NOMO-1 (cell line): ENCODE measurements at regions not wholly inside any gene's neighbourhood (a gene's known extent, or its start where the extent isn't known, plus 50 kb on each side); places are given as distances from the start of the nearest gene placed in this dataset.

Experiments
- DNase-seq, 2 experiments: peaks; one replicate each; lab custom pipeline; 2025; ENCODE audit not compliant: unreplicated experiment in 2 of 2; lab: John Stamatoyannopoulos, UW

- no peak for DNase-seq
Measured at GRCh38 chr6:113110211-113110610, 746.9 kb upstream of the MARCKS start.

GRCh38 chr6:113111550-113111949 is 745.6 kb upstream of the MARCKS start:
- DNase-seq, result no peak

GRCh38 chr6:113112086-113112485 is 745.1 kb upstream of the MARCKS start:
- DNase-seq, result no peak

GRCh38 chr6:113115196-113115595 is 741.9 kb upstream of the MARCKS start:
- DNase-seq, result peak; percentile 68 to 86

- DNase-seq, result peak; percentile 68 to 89
Measured at GRCh38 chr6:113120224-113120581, 736.9 kb upstream of the MARCKS start.

GRCh38 chr6:113120582-113121285 is 736.4 kb upstream of the MARCKS start:
- DNase-seq, result peak; percentile 51 to 58

GRCh38 chr6:113121571-113121970 is 735.6 kb upstream of the MARCKS start:
- no peak for DNase-seq

- no peak for DNase-seq
Measured at GRCh38 chr6:113122060-113122459, 735.1 kb upstream of the MARCKS start.

- DNase-seq, result no peak
Measured at GRCh38 chr6:113125626-113126025, 731.5 kb upstream of the MARCKS start.

GRCh38 chr6:113127786-113128419 is 729.2 kb upstream of the MARCKS start:
- no peak for DNase-seq

- no peak for DNase-seq
Measured at GRCh38 chr6:113128661-113129060, 728.5 kb upstream of the MARCKS start.

- no peak for DNase-seq
Measured at GRCh38 chr6:113129991-113130390, 727.2 kb upstream of the MARCKS start.

GRCh38 chr6:113137426-113137825 is 719.7 kb upstream of the MARCKS start:
- DNase-seq, result no peak

GRCh38 chr6:113140721-113141120 is 716.4 kb upstream of the MARCKS start:
- no peak for DNase-seq

- no peak for DNase-seq
Measured at GRCh38 chr6:113141901-113142300, 715.2 kb upstream of the MARCKS start.

GRCh38 chr6:113142671-113143174 is 714.4 kb upstream of the MARCKS start:
- DNase-seq, result no peak

GRCh38 chr6:113143206-113143605 is 713.9 kb upstream of the MARCKS start:
- no peak for DNase-seq

GRCh38 chr6:113144117-113144516 is 713.0 kb upstream of the MARCKS start:
- DNase-seq, result no peak

- DNase-seq, result no peak
Measured at GRCh38 chr6:113146878-113147277, 710.3 kb upstream of the MARCKS start.

GRCh38 chr6:113147544-113147943 is 709.6 kb upstream of the MARCKS start:
- peak; percentile 16 to 56 for DNase-seq

- DNase-seq, result no peak
Measured at GRCh38 chr6:113148566-113148965, 708.6 kb upstream of the MARCKS start.

GRCh38 chr6:113149511-113149910 is 707.6 kb upstream of the MARCKS start:
- no peak for DNase-seq
